H9 (cell line): ENCODE measurements at regions not wholly inside any gene's neighbourhood (a gene's known extent, or its start where the extent isn't known, plus 50 kb on each side); places are given as distances from the start of the nearest gene placed in this dataset.

Experiments
- DNase-seq: peaks from one replicate; pipeline ENCODE4 v3.0.0-alpha.2; 2017
- H2AFZ ChIP-seq: one replicate; pipeline ENCODE4 v1.6.1; 2013; ENCODE audit warnings: mild to moderate bottlenecking, low read length, control low read depth, moderate library complexity
- H2AK5ac ChIP-seq: 2 replicates; pipeline ENCODE4 v1.6.1; 2013; ENCODE audit warnings: low read length, control low read depth, mixed read lengths; ENCODE audit not compliant: insufficient read length
- H2BK120ac ChIP-seq: one replicate; pipeline ENCODE4 v1.6.1; 2013; ENCODE audit warnings: low read depth, mild to moderate bottlenecking, low read length, control low read depth, inconsistent platforms; ENCODE audit not compliant: poor library complexity, severe bottlenecking
- H2BK12ac ChIP-seq: 2 replicates; pipeline ENCODE4 v1.6.1; 2013; ENCODE audit warnings: low read length, control low read depth, mixed read lengths, low read depth; ENCODE audit not compliant: insufficient read length
- H2BK15ac ChIP-seq: 2 replicates; pipeline ENCODE4 v1.6.1; 2013; ENCODE audit warnings: low read depth, low read length, control low read depth
- H2BK20ac ChIP-seq: one replicate; pipeline ENCODE4 v1.6.1; 2013; ENCODE audit warnings: low read depth, mild to moderate bottlenecking, low read length, control low read depth, inconsistent platforms; ENCODE audit not compliant: poor library complexity, severe bottlenecking
- H2BK5ac ChIP-seq: 2 replicates; pipeline ENCODE4 v1.6.1; 2013; ENCODE audit warnings: low read length, control low read depth, mixed read lengths; ENCODE audit not compliant: insufficient read length
- H3K14ac ChIP-seq: 2 replicates; pipeline ENCODE4 v1.6.1; 2013; ENCODE audit warnings: low read length, control low read depth; ENCODE audit not compliant: insufficient read depth
- H3K18ac ChIP-seq: 2 replicates; pipeline ENCODE4 v1.6.1; 2013; ENCODE audit warnings: low read depth, mild to moderate bottlenecking, mixed read lengths, low read length, control low read depth; ENCODE audit not compliant: insufficient read length
- H3K23ac ChIP-seq: 2 replicates; pipeline ENCODE4 v1.6.1; 2013; ENCODE audit warnings: low read length, control low read depth, mixed read lengths, low read depth; ENCODE audit not compliant: insufficient read length
- H3K23me2 ChIP-seq: 2 replicates; pipeline ENCODE4 v1.6.1; 2013; ENCODE audit warnings: low read depth, mild to moderate bottlenecking, mixed read lengths, low read length, control low read depth; ENCODE audit not compliant: insufficient read length, poor library complexity, severe bottlenecking
- H3K27ac ChIP-seq: 2 replicates; pipeline ENCODE4 v1.5.1; 2013; ENCODE audit warnings: low read length, control low read depth, mixed read lengths, low read depth; ENCODE audit not compliant: insufficient read length
- H3K27me3 ChIP-seq: 2 replicates; pipeline ENCODE4 v1.6.1; 2013; ENCODE audit warnings: low read length, control low read depth, inconsistent platforms; ENCODE audit not compliant: insufficient read depth
- H3K4ac ChIP-seq: 2 replicates; pipeline ENCODE4 v1.6.1; 2013; ENCODE audit warnings: low read depth, mild to moderate bottlenecking, control low read depth, inconsistent platforms, low read length, moderate library complexity
- H3K4me1 ChIP-seq: 2 replicates; pipeline ENCODE4 v1.6.1; 2013; ENCODE audit warnings: low read length, control low read depth, inconsistent platforms; ENCODE audit not compliant: insufficient read depth
- H3K4me2 ChIP-seq: 2 replicates; pipeline ENCODE4 v1.6.1; 2013; ENCODE audit warnings: low read length, control low read depth, mixed read lengths; ENCODE audit not compliant: insufficient read length, insufficient read depth
- H3K56ac ChIP-seq: 2 replicates; pipeline ENCODE4 v1.6.1; 2013; ENCODE audit warnings: low read depth, mild to moderate bottlenecking, mixed read lengths, low read length, control low read depth; ENCODE audit not compliant: insufficient read length
- H3K79me1 ChIP-seq: 2 replicates; pipeline ENCODE4 v1.6.1; 2013; ENCODE audit warnings: low read depth, mild to moderate bottlenecking, moderate library complexity, low read length, control low read depth, inconsistent platforms; ENCODE audit not compliant: insufficient read depth, poor library complexity, severe bottlenecking
- H3K79me2 ChIP-seq: 2 replicates; pipeline ENCODE4 v1.6.1; 2013; ENCODE audit warnings: low read length, control low read depth, inconsistent platforms; ENCODE audit not compliant: insufficient read depth
- H3K9ac ChIP-seq: 2 replicates; pipeline ENCODE4 v1.6.1; 2013; ENCODE audit warnings: low read length, control low read depth, mixed read lengths; ENCODE audit not compliant: insufficient read length; ENCODE audit errors: extremely low read depth
- H3K9me3 ChIP-seq: one replicate; pipeline ENCODE4 v1.6.1; 2013; ENCODE audit warnings: low read depth, low read length, inconsistent platforms; ENCODE audit not compliant: control insufficient read depth
- H3T11ph ChIP-seq: one replicate; pipeline ENCODE4 v1.6.1; 2013; ENCODE audit warnings: mild to moderate bottlenecking, low read length, control low read depth, inconsistent platforms
- H4K20me1 ChIP-seq: one replicate; pipeline ENCODE4 v1.6.1; 2013; ENCODE audit not compliant: control insufficient read depth, insufficient read length, insufficient read depth
- H4K5ac ChIP-seq: 2 replicates; pipeline ENCODE4 v1.6.1; 2013; ENCODE audit warnings: low read depth, mild to moderate bottlenecking, mixed read lengths, low read length, control low read depth; ENCODE audit not compliant: insufficient read length
- H4K8ac ChIP-seq: replicated peaks from 2 replicates; pipeline ENCODE4 v1.6.1; 2013; ENCODE audit warnings: low read length, control low read depth, mixed read lengths, low read depth; ENCODE audit not compliant: insufficient read length
- H4K91ac ChIP-seq: 2 replicates; pipeline ENCODE4 v1.6.1; 2013; ENCODE audit warnings: low read depth, mild to moderate bottlenecking, moderate library complexity, mixed read lengths, low read length, control low read depth; ENCODE audit not compliant: insufficient read length
- H3K27ac Mint-ChIP-seq, 3 experiments: 2 replicates in 2 of 3; 3 replicates in 1 of 3; pipeline ENCODE4 v1.8.0; 2020 to 2021; ENCODE audit warnings: mixed read lengths in 3 of 3, mild to moderate bottlenecking in 1 of 3, moderate library complexity in 1 of 3
- H3K27me3 Mint-ChIP-seq: 2 replicates; pipeline ENCODE4 v1.8.0; 2021; ENCODE audit warnings: low read depth, mild to moderate bottlenecking, moderate library complexity, mixed read lengths
- H3K36me3 Mint-ChIP-seq, 3 experiments: 2 replicates in 2 of 3; 3 replicates in 1 of 3; pipeline ENCODE4 v1.8.0; 2020 to 2021; ENCODE audit warnings: low read depth in 3 of 3, mixed read lengths in 3 of 3; ENCODE audit not compliant: insufficient read depth in 1 of 3
- H3K4me1 Mint-ChIP-seq, 2 experiments: 2 replicates each; pipeline ENCODE4 v1.8.0; 2020; ENCODE audit warnings: mixed read lengths in 2 of 2
- H3K4me3 Mint-ChIP-seq, 2 experiments: 2 replicates in 1 of 2; 3 replicates in 1 of 2; pipeline ENCODE4 v1.8.0; 2020 to 2021; ENCODE audit warnings: mild to moderate bottlenecking in 2 of 2, mixed read lengths in 2 of 2, moderate library complexity in 1 of 2
- H3K9me3 Mint-ChIP-seq, 2 experiments: 2 replicates in 1 of 2; 3 replicates in 1 of 2; pipeline ENCODE4 v1.8.0; 2020; ENCODE audit warnings: mild to moderate bottlenecking in 2 of 2, mixed read lengths in 2 of 2, moderate library complexity in 1 of 2
- WGBS: extraction: QIAGEN DNeasy Blood & Tissue Kit; methylation state at CpG from one replicate; pipeline ENCODE4 v1.1.7; 2013; ENCODE audit warnings: missing lambda C conversion rate, low lambda C conversion rate, mixed read lengths; ENCODE audit not compliant: insufficient read length; ENCODE audit errors: extremely low coverage; 5-methylcytosine and 5-hydroxymethylcytosine counted together
- TF ChIP-seq, protein P1 (sequence below): fragments of 200-600 bp; sonication (generic); conservative IDR thresholded peaks from 3 replicates; pipeline ENCODE4 v1.8.0; 2021; ENCODE audit warnings: antibody characterized with exemption, mild to moderate bottlenecking

DNA sequence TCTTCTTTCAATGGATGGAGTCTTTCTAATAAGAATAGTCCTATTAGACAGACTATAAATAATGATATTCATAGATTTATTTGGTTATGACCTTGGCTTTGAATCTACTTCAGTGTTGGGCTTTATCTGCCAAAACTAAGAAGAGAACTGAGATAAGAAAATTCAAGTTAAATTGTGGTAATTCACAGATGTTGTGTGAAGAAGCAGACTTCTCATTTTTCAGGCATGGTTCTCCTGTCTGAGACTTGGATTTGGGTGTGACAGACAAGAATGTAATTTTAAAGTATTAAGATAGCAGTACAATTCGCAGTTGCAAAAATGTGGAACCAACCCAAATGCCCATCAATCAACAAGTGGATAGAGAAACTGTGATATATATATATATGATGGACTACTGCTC, 124.7 kb downstream of the QPCT start:
- H2BK5ac ChIP-seq, result no peak overlapping the region
- no peak overlapping the region for H2BK15ac ChIP-seq
- no peak overlapping the region for H3K4me3 Mint-ChIP-seq
- H4K91ac ChIP-seq, result no peak overlapping the region
- no peaks in the 10 kb centered on the region for H3K9me3 Mint-ChIP-seq
- H3K9ac ChIP-seq, result no peak overlapping the region
- no peaks in the 10 kb centered on the region for H3K36me3 Mint-ChIP-seq
- no peak overlapping the region for H3K23ac ChIP-seq
- no peak overlapping the region for H3K27ac ChIP-seq
- no peak overlapping the region for H4K8ac ChIP-seq
- no peak overlapping the region for H2BK120ac ChIP-seq
- H3K23me2 ChIP-seq, result no peaks in the 10 kb centered on the region
- no peak overlapping the region for H2AFZ ChIP-seq
- no peak overlapping the region for H3K27ac Mint-ChIP-seq
- H3K27me3 Mint-ChIP-seq, result peaks cover 2% of the 10 kb centered on the region; the same call in 1 of the 2 replicates
- H3K18ac ChIP-seq, result no peak overlapping the region
- no peak overlapping the region for H3T11ph ChIP-seq
- H4K20me1 ChIP-seq, result no peaks in the 10 kb centered on the region
- peaks cover 0 to under 1% of the 10 kb centered on the region in 2 experiments; a peak in 1 of 4 replicates for H3K4me1 Mint-ChIP-seq
- TF ChIP-seq, protein P1, sequence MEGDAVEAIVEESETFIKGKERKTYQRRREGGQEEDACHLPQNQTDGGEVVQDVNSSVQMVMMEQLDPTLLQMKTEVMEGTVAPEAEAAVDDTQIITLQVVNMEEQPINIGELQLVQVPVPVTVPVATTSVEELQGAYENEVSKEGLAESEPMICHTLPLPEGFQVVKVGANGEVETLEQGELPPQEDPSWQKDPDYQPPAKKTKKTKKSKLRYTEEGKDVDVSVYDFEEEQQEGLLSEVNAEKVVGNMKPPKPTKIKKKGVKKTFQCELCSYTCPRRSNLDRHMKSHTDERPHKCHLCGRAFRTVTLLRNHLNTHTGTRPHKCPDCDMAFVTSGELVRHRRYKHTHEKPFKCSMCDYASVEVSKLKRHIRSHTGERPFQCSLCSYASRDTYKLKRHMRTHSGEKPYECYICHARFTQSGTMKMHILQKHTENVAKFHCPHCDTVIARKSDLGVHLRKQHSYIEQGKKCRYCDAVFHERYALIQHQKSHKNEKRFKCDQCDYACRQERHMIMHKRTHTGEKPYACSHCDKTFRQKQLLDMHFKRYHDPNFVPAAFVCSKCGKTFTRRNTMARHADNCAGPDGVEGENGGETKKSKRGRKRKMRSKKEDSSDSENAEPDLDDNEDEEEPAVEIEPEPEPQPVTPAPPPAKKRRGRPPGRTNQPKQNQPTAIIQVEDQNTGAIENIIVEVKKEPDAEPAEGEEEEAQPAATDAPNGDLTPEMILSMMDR, result no peak
- H2BK12ac ChIP-seq, result no peak overlapping the region
- no peaks in the 10 kb centered on the region for H3K9me3 ChIP-seq
- H3K79me2 ChIP-seq, result no peaks in the 10 kb centered on the region
- no CpG with 5 or more reads among the region's 1 CpG for WGBS
- no peak overlapping the region for H4K5ac ChIP-seq
- H3K4ac ChIP-seq, result no peak overlapping the region
- no peaks in the 10 kb centered on the region for H3K27me3 ChIP-seq
- H2BK20ac ChIP-seq, result no peak overlapping the region
- no peaks in the 10 kb centered on the region for H3K4me1 ChIP-seq
- H3K56ac ChIP-seq, result no peak overlapping the region
- DNase-seq, result no peak
- H3K14ac ChIP-seq, result no peak overlapping the region
- H2AK5ac ChIP-seq, result no peak overlapping the region
- H3K4me2 ChIP-seq, result no peak overlapping the region
- H3K79me1 ChIP-seq, result no peaks in the 10 kb centered on the region
